GM21360 (cell line): ENCODE measurements at regions not wholly inside any gene's neighbourhood (a gene's known extent, or its start where the extent isn't known, plus 50 kb on each side); places are given as distances from the start of the nearest gene placed in this dataset.
A peak's percentile ranks its signal among the peaks of the same experiment; 100 is the strongest.
"Not testable (repeated sequence)": the region's sequence is repeated elsewhere in the genome, so short reads cannot be mapped to it uniquely, and the experiment has no call there.

Source experiments
- ATAC-seq: cut with Tn5 transposase; IDR thresholded peaks from one replicate; pipeline ENCODE4 v1.9.1; 2021; ENCODE audit warnings: mild to moderate bottlenecking, moderate library complexity; ENCODE audit not compliant: unreplicated experiment

DNA sequence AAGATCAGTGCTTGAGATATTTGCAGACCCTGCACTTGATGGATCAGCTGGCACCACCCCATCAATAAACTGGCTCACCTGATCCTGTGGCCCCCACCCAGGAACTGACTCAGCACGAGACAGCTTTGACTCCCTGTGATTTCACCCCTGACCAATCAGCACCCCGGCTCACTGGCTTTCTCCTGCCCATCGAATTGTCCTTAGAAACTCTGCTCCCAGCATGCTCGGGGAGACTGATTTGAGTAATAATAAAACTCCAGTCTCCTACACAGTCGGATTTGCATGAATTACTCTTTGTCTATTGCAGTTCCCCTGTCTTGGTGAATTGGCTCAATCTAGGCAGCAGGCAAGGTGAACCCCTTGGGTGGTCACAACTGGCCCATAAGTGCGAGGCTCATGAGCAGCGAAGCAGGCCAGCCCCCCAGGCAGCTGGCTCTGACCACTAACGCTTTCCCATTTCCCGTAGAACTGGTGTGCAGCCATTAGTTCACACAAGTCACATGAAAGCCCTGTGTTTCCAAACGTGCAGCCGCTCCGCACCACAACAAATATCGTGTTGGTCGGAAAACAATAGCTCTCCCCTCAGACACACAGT, 79.6 kb downstream of the RSPH3 start:
- no peak for ATAC-seq

DNA sequence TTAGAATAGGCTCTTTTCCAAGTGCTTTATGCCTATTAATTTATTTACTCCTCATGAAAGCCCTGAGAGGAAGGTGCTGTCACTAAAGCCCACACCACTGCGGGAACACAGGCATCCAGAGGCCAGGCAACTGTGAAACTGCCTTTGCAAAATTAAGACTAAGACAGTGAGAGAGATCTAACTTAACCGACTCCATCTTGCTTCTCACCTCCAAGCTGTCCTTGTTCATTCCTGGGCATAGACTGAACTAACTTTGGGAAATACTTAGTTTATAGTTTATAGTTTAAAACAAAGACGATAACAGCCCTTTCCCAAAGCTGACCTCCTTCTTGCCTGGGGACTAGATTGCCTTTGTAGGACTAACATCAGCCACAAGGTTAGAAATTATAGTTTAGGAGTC, 80.1 kb downstream of the RSPH3 start:
- ATAC-seq: no peak

DNA sequence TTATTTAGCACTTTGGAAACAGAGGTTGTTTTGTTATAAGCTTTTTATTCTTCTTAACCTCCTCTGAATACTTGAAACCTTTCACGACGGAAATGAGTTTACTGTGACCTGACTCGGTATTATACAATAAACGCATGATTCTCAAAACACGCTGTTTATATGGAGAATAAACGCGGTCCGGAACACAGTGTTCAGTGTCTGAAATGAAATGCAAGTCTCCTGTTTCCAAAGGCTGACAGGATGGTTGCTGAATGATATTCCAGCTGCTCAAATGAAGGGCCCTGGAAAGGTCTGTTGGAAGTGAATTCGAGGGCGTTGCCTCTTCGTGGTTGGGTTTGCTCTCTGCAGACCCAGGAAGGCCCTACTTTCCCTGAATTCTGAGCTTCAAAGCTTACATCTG, 83.4 kb downstream of the RSPH3 start:
- ATAC-seq: no peak

DNA sequence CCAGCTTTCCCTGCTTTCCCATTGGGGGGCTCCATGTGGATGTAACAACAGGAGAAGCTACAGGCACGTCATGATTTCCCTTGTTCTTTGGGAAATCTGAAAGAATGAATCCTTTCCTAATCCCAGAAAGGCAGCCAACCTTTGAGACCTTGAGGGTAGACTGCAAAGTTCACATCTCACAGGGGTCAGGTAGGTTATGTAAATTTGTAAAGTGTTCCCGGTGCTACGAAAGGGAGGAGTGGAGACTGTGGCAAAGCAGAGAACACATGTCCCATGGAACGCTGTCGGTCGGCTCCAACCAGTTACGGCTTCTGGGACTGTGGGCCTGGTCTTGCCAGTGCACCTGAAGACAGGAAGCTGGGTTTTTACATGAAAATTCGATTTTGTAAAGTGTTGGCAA, 85.1 kb downstream of the RSPH3 start:
- no peak for ATAC-seq

DNA sequence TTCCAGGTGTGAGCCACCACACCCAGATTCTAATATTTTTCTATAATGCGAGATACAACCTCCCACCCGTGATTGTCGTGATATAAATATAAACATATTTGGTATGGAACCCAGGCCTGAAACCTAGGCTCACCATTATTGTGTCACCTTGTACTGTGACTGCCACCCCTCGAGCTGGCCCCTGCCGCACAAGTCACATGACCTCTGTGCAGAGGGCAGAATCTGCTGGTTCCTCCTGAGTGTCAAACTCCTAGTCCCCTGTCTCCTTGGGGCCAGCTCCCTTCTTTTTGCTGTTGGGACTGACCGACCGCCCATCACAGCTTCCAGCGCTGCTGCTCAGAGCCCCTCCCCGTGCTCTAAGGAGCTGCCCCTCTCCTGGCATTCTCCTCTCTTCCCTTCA, 86.4 kb downstream of the RSPH3 start:
- no peak for ATAC-seq

DNA sequence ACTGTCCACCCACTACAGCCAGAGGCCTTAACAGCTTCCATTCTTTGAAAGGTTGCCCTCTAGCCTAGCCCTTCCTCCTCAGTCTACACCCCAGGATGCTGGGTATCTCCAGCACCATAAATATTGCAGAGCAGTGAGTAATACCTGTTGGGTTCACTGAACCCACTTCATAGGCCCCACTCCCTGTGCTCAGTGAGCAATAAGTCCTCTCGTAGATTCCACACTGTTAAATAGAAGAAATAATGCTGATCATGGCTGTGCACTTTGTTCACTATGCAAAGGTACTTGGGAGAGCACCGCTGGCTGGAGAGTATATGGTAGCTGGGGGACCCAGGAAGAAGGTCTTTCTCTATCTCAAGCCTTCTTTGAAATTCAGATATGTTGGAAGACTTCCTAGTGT, 87.3 kb downstream of the RSPH3 start:
- no peak for ATAC-seq

DNA sequence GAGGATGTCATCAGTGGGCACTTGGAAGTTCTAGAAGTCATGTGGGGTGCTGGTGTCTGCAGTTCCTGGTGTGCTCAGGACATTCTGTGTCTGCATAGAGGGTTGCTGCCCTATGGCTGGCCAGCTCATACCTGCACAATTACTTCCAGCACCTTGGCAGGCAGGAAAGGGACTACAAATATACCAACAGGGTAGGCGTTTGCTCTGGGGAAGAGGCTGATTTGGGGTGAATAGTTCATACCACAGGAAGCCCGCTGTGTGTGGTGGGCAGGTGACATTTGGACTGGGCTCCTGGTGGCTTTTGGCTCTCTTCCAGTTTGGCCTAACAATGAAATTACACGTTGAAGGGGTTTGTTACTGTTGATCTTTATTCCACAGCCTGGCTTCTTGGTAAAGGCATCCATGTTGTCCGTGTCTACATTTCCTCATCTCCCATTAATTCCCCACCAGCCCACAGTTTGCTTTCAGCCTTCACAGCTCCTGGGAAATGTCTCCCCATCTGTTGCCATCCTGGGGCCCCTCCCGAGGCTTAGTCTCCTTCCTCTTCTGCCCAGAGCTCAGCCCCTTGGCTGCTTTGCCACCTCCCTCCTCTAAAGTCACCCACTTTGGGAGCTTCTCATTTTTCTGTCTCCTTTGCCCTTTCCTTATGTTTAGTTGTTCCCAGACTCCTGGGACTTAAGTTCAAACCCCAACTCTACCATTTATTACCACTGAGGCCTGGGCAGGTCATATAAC, 88.1 kb downstream of the RSPH3 start:
- no peak for ATAC-seq

DNA sequence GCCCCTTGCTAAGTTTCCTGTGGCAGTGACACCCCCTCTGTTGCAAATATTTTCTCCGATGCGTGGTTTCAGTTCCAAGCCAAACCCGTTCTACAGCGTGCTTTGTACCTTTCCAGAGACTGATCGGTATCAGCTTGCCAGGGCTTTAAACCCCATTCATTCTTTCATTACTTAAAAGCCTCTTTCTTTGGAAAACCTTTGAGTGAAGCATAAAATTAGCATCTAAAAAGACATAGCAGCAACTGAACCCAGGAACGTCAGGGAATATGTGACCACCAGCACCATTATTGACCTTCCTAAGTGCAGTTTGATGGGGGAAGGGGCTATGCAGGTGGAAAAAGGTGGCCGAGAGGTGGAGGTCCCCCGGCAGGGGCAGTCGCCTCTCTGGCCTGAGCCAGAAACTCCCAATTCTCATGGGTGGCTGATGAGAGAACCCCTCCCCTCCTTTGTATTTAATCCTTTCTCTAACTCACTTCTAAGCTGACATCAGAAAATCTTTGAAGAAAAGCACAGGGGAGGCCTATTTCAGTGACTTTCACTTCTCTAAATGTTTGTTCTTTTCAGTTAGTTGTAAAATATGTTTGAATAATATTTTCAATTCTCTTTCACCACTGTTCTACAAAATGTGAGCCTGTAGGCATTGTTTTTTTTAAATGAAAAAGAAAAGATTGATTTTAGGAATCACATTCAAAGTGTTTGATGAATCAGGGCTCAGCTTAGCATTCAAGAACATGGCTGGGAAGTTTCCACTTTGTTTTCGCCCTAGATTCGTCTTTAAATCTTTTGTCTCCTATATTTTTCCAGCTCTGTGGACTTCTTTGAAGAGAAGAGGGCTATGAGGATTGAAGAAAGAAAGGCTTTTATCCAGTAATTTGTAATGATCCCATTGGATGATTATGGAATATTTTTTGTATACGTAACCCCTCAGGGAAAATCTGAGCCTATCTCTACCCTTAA, 89.2 kb downstream of the RSPH3 start:
- ATAC-seq: peak; percentile 58

DNA sequence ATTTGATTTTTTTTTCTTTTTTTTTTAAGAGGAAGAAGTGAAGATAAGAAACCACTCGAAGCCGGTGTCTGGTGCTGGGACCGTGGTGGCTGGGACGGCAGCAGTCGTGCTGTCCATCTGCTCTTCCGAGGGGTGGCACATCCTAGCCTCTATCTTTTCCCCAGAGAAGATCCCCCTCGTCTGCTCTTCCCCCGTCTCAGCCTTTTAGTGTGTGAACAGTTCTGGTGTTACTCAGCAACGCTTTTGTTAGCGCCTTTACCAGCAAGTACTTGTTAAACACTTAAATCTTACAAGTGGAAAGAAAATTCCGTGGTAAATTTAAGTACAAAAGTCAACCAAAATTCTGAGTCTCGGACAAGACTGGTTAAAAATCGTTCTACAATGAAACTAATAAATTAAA, 90.1 kb downstream of the RSPH3 start:
- no peak for ATAC-seq

DNA sequence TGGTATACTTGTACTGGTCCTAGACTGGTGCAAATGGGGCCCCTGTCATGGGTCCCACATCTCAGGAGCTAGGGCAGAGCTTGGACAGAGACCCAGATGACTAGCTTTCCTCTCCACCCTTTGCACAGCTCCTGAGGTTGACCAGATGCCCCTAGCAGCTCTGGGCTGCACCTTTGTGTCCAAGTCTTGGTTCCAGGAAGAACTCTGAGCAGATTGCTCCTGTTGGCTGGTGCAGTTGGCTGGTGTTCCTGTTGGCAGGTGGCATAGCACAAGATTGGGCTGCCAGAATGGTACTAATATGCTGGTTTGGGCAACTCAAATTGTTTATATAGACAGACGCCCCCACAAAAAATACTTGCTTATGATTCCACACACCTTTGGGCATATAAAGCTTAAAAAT, 89.4 kb upstream of the EZR start:
- ATAC-seq: no peak

DNA sequence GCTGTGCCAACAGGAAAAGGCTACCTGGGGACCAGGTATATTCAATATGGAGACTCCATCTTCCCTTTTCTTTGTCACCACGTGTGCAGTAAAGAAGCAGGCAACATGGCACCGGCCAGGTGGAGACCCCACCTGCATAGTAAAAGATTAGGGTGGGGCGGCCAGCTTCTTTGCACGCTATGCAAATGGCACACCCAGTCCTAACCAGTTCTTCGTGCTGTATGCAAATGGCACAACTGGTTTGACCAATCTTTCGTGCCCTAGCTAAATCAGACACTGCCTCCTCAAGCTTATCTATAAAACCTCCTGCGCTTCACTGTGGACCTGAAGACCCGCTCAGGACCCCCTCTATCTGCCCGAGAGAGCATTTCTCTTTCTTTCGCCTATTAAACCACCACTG, 88.8 kb upstream of the EZR start:
- ATAC-seq: no peak

DNA sequence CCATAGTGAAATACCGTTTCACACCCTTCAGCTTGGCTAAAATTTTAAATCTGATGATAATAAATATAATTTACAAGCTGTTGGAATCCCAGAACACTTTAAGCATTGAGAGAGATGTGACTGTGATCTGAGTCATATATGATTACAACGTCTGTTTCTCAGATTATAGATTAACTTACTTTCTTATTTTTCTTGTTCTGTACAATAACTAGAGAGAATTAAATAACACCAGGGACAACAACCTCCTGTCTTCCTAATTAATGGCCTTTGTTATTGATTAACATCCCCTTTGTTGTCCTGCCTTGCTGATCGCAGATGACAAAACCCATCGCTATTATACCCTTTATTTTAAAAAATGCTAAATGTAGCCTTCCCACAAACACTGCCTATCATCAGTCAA, 87.8 kb upstream of the EZR start:
- ATAC-seq: no peak

DNA sequence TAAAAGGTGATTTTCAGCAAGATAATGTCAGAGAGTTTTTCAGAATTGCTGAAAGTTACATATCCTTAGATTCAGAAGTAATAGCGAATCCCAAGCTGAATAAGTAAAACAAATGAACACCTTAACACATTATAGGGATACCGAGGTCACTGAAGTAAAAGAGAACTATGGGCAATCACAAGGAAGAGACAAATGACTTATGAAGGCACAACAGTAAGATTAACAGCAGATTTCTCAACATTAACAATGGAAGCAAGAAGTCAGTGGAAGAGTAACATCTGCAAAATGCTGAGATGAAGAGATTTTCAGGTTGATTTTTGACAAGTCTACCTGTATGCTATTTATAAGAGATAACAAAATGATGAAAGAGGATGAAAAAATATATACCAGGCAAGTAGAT, 86.1 kb upstream of the EZR start:
- no peak for ATAC-seq

DNA sequence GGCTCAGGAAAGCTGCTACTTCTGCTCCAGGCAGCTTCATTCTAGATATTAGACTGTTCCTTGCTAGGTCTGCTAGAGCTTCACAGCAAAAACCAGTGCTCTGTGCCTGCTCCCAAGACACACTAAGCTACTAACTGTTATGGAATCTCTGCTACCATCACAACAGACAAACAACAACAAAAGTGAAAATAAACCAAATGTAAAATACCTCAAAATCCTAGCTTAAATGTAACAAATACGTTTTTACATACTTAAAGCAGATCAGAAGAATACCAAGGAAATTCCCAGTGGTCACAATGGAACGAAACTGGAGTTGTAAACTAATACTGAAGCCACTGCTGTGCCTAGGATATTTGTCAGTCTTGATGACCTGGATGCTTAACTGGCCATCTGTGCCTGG, 84.6 kb upstream of the EZR start:
- ATAC-seq: no peak

DNA sequence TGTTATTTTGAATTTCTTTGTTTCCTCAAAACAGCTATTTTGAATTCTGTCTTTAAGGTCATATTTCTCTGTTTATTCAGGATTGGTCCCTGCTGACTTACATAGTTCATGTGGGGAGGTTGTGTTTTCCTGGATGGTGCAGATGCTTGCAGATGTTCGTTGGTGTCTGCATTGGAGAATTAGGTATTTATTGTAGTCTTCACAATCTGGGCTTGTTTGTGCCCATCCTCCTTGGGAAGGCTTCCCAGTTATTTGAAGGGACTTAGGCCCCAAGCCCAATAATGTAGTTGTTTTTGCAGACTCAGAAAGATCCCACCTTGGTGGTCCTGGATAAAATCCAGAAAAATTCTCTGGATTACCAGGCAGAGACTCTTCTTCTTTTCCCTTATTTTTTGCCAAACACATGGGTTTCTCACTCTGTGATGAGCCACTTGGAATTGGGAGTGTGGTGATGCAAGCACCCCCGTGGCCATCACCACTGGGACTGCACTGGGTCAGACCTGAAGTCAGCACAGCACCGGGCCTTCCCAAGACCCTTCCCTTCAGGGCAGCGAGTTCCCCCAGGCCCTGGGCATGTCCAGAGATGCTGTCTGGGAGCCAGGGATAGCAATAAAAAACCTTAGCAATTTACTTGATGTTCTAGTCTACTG, 81.6 kb upstream of the EZR start:
- no peak for ATAC-seq

DNA sequence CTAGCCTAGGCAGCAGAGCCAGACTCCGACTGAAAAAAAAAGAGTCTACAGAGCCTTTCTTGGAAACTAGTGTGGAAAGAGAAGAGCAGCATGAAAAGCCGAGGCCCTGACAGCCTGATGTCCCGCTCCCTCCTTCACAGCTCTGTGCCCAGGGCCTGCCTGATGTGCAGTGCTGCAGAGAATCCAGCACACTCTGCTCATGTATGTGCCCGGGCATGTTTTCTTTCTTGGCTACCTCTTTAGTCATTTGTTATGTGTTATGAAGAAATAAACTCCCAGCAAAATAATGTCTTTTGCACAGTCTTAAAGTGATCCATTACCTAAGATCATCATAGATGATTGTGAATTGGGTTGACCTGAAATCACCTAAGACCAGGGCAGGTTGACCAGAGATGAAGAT, 78.1 kb upstream of the EZR start:
- ATAC-seq: no peak

DNA sequence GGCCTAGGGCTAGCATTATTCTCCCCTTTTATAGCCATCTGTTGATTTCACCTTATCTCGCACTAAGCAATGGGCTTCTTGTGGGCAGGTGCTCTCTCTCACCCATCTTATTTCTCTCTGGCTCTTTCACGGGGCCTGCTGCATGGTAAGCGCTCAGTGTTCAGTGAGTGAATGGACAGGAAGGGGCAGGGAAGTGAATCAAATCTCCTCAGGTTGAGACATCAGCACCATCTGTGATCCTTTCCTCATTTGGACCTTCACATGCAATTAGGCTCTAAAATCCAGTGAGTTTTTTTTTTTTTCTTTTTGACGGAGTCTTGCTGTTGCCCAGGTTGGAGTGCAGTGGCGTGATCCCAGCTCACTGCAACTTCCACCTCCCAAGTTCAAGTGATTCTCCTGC, 76.5 kb upstream of the EZR start:
- no peak for ATAC-seq

DNA sequence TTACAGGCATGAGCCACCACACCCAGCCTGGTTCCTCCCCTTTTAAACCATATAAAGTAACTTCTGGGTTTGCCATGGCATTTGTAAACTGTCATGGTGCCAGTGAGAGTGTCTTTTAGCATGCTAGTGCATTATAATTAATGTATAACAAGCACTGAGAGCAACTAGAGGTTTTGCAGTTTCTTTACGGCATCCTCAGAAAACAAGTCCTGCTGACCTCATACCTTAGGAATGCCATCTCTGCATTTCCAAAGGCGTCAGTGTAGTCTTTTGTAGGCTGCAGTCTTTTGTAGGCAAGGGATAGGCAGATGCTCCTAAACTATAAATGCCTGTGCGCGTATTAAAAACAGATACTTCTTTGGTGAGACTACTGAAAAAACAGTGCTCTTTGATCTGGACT, 75.0 kb upstream of the EZR start:
- no peak for ATAC-seq

DNA sequence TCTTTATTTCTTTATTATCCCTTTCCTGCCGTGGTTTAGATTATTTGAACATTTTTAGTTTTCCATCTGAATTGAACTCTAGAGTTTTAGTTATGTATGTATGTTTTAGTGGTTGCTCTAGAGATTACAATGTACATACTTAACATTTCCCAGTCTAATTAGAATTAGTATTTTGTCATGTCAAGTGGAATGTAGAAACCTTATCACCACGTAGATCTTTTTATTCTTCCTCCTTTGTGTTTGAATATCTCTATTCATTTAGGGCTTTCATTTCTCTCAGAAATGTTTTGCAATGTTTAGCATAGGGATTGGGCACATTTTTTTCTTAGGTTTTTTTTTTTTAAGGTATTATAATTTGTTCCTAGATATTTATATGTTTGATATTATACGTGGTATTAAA, 73.1 kb upstream of the EZR start:
- no peak for ATAC-seq

DNA sequence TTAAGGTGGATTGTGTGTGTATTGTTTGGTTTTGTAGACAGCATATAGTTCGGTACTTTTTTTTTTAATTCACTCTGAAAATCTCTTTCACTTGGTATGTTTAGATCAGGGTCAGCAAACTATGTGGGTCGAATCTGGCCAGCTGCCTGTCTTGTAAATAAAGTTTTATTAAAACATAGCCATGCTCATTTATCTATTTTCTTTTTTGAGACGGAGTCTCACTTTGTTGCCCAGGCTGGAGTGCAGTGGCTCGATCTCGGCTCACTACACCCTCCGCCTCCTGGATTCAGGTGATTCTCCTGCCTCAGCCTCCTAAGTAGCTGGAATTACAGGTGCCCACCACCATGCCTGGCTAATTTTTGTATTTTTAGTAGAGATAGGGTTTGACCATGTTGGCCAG, 72.4 kb upstream of the EZR start:
- not testable (repeated sequence) for ATAC-seq

DNA sequence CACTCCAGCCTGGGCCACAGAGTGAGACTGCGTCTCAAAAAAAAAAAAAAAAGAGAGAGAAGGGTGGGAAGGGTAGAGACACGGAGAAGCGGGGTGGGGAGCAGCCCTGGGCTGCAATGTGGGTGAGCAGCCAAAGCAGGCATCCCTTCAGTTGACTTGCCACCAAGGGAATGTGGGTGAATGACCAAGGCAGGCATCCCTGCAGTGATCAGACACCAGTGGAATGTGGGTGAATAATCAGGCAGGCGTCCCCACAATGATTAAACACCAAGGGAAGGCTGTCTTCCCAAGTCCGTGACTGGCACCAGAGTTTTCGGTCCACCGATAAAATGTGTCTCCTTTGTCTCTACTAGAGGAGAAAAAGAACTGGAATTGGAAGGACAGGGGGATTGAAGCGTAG, 69.0 kb upstream of the EZR start:
- not testable (repeated sequence) for ATAC-seq
